Hepatocyte (in vitro differentiated cells): ENCODE measurements at regions not wholly inside any gene's neighbourhood (a gene's known extent, or its start where the extent isn't known, plus 50 kb on each side); places are given as distances from the start of the nearest gene placed in this dataset.

Source experiments
- DNase-seq: peaks from one replicate; pipeline ENCODE4 v3.0.0-alpha.2; 2016; ENCODE audit warnings: low spot score
- H2AFZ ChIP-seq: fragments of 200-600 bp; sonication (generic); 2 replicates; pipeline ENCODE4 v1.6.0; 2016; ENCODE audit warnings: antibody characterized with exemption, mild to moderate bottlenecking
- H3K27ac ChIP-seq: fragments of 200-600 bp; sonication (generic); 2 replicates; pipeline ENCODE4 v1.5.1; 2016; ENCODE audit warnings: mild to moderate bottlenecking
- H3K27me3 ChIP-seq: fragments of 200-600 bp; sonication (generic); 2 replicates; pipeline ENCODE4 v1.6.1; 2016
- H3K36me3 ChIP-seq: fragments of 200-600 bp; sonication (generic); replicated peaks from 2 replicates; pipeline ENCODE4 v1.5.1; 2016; ENCODE audit warnings: low read depth; ENCODE audit not compliant: insufficient read depth
- H3K4me1 ChIP-seq: fragments of 200-600 bp; sonication (generic); 2 replicates; pipeline ENCODE4 v1.5.1; 2016; ENCODE audit warnings: mild to moderate bottlenecking, moderate library complexity; ENCODE audit not compliant: insufficient read depth
- H3K4me2 ChIP-seq: fragments of 200-600 bp; sonication (generic); 2 replicates; pipeline ENCODE4 v1.6.0; 2016
- H3K4me3 ChIP-seq: fragments of 200-600 bp; sonication (generic); 2 replicates; pipeline ENCODE4 v1.5.1; 2016; ENCODE audit warnings: mild to moderate bottlenecking
- H3K79me2 ChIP-seq: fragments of 200-600 bp; sonication (generic); 2 replicates; pipeline ENCODE4 v1.6.0; 2017; ENCODE audit warnings: mild to moderate bottlenecking
- H3K9me2 ChIP-seq: fragments of 200-600 bp; sonication (generic); replicated peaks from 2 replicates; pipeline ENCODE4 v1.6.0; 2017; ENCODE audit warnings: mild to moderate bottlenecking; ENCODE audit not compliant: insufficient read depth
- H3K9me3 ChIP-seq: fragments of 200-600 bp; sonication (generic); 2 replicates; pipeline ENCODE4 v1.5.1; 2016; ENCODE audit warnings: low read depth, mild to moderate bottlenecking
- H4K20me1 ChIP-seq: fragments of 200-600 bp; sonication (generic); 2 replicates; pipeline ENCODE4 v1.6.0; 2016; ENCODE audit warnings: mild to moderate bottlenecking; ENCODE audit not compliant: insufficient read depth, poor library complexity, severe bottlenecking
- CTCF ChIP-seq: fragments of 200-600 bp; sonication (generic); IDR thresholded peaks from 2 replicates; pipeline ENCODE4 v1.5.1; 2016; ENCODE audit warnings: antibody characterized with exemption, mild to moderate bottlenecking; ENCODE audit not compliant: poor library complexity
- EZH2 ChIP-seq: fragments of 200-600 bp; sonication (generic); IDR thresholded peaks from 2 replicates; pipeline ENCODE4 v1.6.1; 2016; ENCODE audit warnings: antibody characterized with exemption, mild to moderate bottlenecking, borderline replicate concordance
- EZH2phosphoT487 ChIP-seq: fragments of 200-600 bp; sonication (generic); IDR thresholded peaks from one replicate; pipeline ENCODE4 v1.6.1; 2018; ENCODE audit warnings: antibody characterized with exemption, mild to moderate bottlenecking, low read depth, moderate library complexity; ENCODE audit not compliant: unreplicated experiment, severe bottlenecking
- WGBS: methylation state at CpG from one replicate; pipeline ENCODE4 v1.1.6; 2016; ENCODE audit warnings: low lambda C conversion rate; ENCODE audit errors: missing lambda C conversion rate; 5-methylcytosine and 5-hydroxymethylcytosine counted together

GRCh38 chr2:47299555-47299954, 69.6 kb upstream of the EPCAM start:
- H3K4me2 ChIP-seq = no peak overlapping the region
- no peak overlapping the region for H3K27ac ChIP-seq
- H3K27me3 ChIP-seq = no peaks in the 10 kb centered on the region
- no peaks in the 10 kb centered on the region for H3K9me3 ChIP-seq
- no peaks in the 10 kb centered on the region for H3K79me2 ChIP-seq
- peaks cover 7% of the 10 kb centered on the region for H3K4me1 ChIP-seq
- TF ChIP-seq EZH2phosphoT487 (no peak), EZH2 (no peak), CTCF (no peak)
- no peak overlapping the region for H2AFZ ChIP-seq
- H3K4me3 ChIP-seq = no peak overlapping the region
- 69% methylated on average over 9 of the region's 9 CpGs for WGBS
- peak; percentile 62 for DNase-seq
- no peaks in the 10 kb centered on the region for H3K36me3 ChIP-seq
- no peaks in the 10 kb centered on the region for H4K20me1 ChIP-seq
- H3K9me2 ChIP-seq = no peaks in the 10 kb centered on the region

- no peaks in the 10 kb centered on the region for H4K20me1 ChIP-seq
- no peaks in the 10 kb centered on the region for H3K79me2 ChIP-seq
- TF ChIP-seq EZH2 (no peak), CTCF (no peak), EZH2phosphoT487 (no peak)
- no peaks in the 10 kb centered on the region for H3K9me2 ChIP-seq
- H2AFZ ChIP-seq = no peak overlapping the region
- H3K27me3 ChIP-seq = no peaks in the 10 kb centered on the region
- no peak overlapping the region for H3K27ac ChIP-seq
- H3K4me1 ChIP-seq = peaks cover 7% of the 10 kb centered on the region
- H3K9me3 ChIP-seq = no peaks in the 10 kb centered on the region
- no peak for DNase-seq
- H3K36me3 ChIP-seq = no peaks in the 10 kb centered on the region
- no peak overlapping the region for H3K4me2 ChIP-seq
- 44% methylated on average over 3 of the region's 3 CpGs for WGBS
- no peak overlapping the region for H3K4me3 ChIP-seq
Measured at GRCh38 chr2:47298771-47299170, 70.3 kb upstream of the EPCAM start.

- Histone ChIP-seq H3K4me2 (no peak overlapping the region), H3K4me3 (no peak overlapping the region), H3K9me2 (no peaks in the 10 kb centered on the region), H2AFZ (no peak overlapping the region), H3K27me3 (no peaks in the 10 kb centered on the region), H3K36me3 (no peaks in the 10 kb centered on the region), H4K20me1 (no peaks in the 10 kb centered on the region), H3K27ac (no peak overlapping the region), H3K9me3 (no peaks in the 10 kb centered on the region), H3K4me1 (peaks cover 7% of the 10 kb centered on the region), H3K79me2 (no peaks in the 10 kb centered on the region)
- no peak for TF ChIP-seq CTCF
- TF ChIP-seq EZH2 = no peak
- no peak for TF ChIP-seq EZH2phosphoT487
- DNase-seq = no peak
- 94% methylated on average over 7 of the region's 7 CpGs for WGBS
Measured at GRCh38 chr2:47297767-47298425, 71.2 kb upstream of the EPCAM start.
